ENCODE measurements at regions not wholly inside any gene's neighbourhood (a gene's known extent, or its start where the extent isn't known, plus 50 kb on each side); places are given as distances from the start of the nearest gene placed in this dataset.

- TF ChIP-seq, protein P1, sequence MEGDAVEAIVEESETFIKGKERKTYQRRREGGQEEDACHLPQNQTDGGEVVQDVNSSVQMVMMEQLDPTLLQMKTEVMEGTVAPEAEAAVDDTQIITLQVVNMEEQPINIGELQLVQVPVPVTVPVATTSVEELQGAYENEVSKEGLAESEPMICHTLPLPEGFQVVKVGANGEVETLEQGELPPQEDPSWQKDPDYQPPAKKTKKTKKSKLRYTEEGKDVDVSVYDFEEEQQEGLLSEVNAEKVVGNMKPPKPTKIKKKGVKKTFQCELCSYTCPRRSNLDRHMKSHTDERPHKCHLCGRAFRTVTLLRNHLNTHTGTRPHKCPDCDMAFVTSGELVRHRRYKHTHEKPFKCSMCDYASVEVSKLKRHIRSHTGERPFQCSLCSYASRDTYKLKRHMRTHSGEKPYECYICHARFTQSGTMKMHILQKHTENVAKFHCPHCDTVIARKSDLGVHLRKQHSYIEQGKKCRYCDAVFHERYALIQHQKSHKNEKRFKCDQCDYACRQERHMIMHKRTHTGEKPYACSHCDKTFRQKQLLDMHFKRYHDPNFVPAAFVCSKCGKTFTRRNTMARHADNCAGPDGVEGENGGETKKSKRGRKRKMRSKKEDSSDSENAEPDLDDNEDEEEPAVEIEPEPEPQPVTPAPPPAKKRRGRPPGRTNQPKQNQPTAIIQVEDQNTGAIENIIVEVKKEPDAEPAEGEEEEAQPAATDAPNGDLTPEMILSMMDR (IDR thresholded peaks at IDR 0.05): no peak
- no peak for TF ChIP-seq POLR2A (IDR thresholded peaks at IDR 0.05)
Measured at GRCh38 chr11:122038543-122038942, 77.5 kb downstream of the BLID start.

All from thyroid gland (tissue), 4 donors.